Stimulated activated CD4-positive, alpha-beta T cell treated with anti-CD3 and anti-CD28 coated beads, TNF-alpha, amount 100 ng/mL, for 4 hours (primary cell): ENCODE measurements at regions not wholly inside any gene's neighbourhood (a gene's known extent, or its start where the extent isn't known, plus 50 kb on each side); places are given as distances from the start of the nearest gene placed in this dataset.

Experiments
- DNase-seq, 3 experiments: peaks; one replicate each; pipeline ENCODE4 v3.0.0-alpha.2; 2020; ENCODE audit warnings: low read depth in 3 of 3

GRCh38 chr15:60213377-60214000 is 184.3 kb downstream of the ANXA2 start:
- DNase-seq: no peak

DNA sequence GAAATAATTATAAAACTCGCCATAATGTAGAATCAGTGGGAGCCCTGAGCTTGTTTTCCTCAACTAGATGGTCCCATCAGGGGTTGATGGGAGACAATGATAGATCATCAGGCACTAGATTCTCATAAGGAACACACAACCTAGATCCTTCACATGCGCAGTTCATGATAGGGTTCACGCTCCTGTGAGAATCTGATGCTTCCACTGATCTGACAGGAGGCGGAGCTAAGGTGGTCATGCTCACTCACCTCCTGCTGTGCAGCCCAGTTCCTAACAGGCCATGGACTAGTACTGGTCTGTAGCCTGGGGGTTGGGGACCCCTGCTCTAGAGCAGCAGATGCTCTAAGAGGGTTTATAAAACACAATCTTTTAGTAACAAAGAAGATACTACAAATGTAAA is 183.6 kb downstream of the ANXA2 start:
- DNase-seq: no peak

- no peak for DNase-seq
Measured at GRCh38 chr15:60215225-60215963, 182.4 kb downstream of the ANXA2 start.

DNA sequence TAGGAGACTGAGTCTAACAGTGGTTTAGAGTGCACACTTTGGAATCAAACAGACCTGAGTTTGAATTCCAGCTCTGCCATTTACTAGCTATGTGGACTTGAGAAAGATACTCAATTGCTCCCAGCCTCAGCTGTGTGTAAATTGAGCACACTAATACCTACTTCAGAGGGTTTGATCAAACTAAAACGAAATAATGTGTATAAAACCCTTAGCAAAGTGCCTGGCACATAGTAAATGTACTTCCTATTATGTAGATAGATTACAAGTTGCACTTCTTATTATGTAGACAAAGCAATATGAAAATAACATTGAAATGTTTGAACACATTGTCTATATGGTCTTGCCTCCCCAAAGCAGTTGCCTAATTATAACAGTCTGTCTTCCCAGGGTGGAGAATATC is 180.6 kb downstream of the ANXA2 start:
- no peak for DNase-seq

GRCh38 chr15:60218256-60218655 is 179.5 kb downstream of the ANXA2 start:
- DNase-seq: no peak

DNA sequence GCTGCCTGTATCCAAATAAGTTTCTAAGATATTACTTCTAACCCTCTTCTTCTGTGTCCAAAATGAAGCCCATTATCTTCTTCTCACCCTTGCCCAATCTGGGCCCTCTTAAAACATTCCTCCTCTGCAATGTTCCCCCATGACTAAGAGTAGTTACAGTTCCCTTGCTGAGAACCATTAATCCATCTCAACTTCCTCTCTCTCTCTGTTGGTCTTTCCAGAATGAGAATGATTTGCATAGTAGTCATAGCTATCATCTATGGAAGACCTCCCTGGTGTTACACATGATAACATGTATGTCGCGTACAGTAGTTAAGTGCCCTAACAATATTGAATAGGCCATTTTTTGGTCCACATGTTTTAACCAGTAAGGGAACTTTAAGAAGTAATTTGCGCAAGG is 177.9 kb downstream of the ANXA2 start:
- no peak for DNase-seq

- no peak for DNase-seq
Measured at GRCh38 chr15:60221356-60221755, 176.4 kb downstream of the ANXA2 start.

DNA sequence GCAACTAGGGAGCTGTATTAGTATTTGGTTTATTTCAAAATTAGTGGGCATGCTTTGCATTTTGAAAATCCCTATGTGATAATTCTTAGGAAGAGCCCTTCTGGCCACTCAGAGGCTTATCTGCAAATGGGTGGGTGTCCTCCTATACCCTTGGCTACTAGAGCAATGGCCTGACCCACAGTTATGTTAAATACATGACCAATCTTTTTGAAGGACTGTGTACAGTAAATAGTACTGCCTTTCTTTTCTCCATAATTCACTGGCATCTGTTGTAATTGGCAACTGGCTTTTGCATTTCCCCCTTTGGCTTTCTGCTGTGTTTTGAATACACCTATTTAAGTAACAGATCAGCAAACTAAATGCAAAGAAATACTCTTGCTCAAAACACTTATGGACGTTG is 175.4 kb downstream of the ANXA2 start:
- DNase-seq: no peak

- no peak for DNase-seq
Measured at GRCh38 chr15:60223176-60223575, 174.6 kb downstream of the ANXA2 start.

GRCh38 chr15:60226924-60227323 is 170.9 kb downstream of the ANXA2 start:
- DNase-seq: no peak

- DNase-seq: no peak
Measured at GRCh38 chr15:60228101-60228500, 169.7 kb downstream of the ANXA2 start.

GRCh38 chr15:60228619-60229018 is 169.2 kb downstream of the ANXA2 start:
- no peak for DNase-seq

DNA sequence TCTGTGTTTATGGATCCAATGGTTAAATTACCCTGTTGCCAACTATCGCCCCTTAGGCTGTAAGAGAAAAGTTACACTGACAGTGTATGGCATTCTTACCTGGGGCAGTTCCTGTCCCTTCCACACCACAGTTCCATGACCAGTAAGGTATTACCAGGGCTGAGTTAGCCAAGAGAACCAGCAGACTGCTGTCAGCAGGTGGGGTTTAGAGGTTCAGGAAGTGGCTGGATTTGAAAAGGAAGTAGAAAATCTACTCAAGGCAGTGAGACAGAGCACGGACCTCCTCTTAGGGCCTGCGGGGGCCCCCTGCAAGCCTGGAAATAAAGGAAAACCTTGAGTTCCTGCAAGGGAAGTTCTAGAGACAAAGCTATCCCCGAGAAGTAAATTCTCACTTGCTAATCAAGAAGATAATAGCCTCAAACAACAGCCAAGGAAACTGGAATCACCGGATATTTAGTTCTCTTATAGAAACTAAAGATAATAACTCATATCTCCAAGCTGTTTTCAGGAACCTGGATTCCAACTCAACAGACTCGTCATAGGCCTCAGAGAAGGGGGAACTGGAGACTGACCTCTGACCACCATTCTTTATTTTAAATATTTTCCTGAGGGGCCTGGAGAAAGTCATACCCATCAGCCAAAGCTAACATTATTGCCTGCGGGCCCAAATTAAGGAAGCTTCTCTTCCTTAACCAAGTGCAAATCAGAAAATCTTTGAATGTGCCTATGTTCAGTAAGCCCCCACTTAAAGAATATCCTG is 161.7 kb downstream of the ANXA2 start:
- DNase-seq: no peak

- DNase-seq: no peak
Measured at GRCh38 chr15:60237446-60237845, 160.3 kb downstream of the ANXA2 start.

DNA sequence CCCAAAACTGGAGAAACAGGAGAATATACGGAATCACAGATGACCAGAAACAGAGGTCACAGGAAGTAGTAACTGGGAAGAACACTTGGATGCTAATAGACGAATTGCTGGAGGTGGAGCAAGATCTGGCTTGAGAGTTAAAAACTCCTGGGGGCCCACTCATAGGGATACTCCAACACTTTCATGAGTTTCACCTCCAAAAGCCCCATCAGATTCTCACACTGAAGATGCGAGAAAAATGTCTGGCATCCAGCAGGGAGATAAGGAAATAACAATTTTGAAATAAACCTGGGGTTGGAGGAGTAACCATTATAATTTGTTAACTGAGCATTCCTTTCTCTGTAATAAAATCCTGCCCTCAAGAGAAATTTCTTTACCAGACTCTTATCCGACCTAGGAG is 154.0 kb downstream of the ANXA2 start:
- no peak for DNase-seq

DNA sequence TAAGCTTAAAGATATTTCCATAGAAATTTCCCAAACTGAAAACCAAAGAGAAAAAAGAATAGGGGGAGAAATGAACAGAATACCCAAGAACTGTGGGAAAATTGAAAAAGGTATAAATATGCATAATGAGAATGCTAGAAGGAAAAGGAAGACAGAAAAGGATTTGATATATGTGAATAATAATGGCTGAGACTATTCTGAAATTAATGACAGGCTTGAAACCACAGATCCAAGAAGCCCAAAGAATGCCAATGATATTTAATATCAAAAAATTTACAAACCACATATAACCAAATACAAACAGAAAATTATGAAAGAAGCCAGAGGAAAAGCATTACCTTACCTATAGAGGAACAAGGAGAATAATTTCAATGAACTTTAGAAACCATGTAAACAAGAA is 153.0 kb downstream of the ANXA2 start:
- no peak for DNase-seq

- no peak for DNase-seq
Measured at GRCh38 chr15:60250316-60250715, 147.5 kb downstream of the ANXA2 start.

DNA sequence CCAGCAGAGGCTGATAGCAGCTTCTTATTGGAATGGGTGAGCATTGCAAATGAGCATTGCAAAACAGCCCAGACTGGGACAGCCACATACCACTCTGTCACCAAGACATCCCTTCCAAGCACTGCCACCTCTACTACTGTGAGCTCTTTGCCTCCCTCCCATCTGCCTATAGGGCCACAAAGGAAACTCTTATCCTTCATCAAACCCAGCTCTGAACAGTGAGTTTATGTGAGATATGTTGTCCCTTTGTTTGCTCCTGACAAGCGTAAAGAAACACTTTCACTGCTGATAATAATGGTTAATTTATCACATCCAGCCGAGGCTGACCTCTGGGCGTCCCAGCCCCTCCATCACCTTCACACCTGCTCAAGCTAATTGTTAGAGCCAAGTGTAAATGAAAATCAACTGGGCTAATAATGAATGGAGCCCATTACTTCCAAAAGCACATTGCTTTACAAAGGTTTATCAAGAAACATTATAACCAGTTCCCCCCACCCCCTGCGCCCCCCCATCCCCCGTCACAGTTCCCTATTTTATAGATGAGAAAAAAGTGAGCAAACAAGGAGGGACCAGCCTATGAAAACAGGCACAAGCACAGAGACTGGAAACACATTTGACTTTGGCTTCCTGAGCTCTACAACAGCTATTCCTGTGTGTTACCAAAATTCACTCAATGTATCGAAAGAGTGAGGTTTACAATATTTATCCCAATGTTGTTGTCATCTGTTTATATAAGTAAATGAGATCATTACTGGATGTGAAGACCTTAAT is 146.3 kb downstream of the ANXA2 start:
- no peak for DNase-seq

DNA sequence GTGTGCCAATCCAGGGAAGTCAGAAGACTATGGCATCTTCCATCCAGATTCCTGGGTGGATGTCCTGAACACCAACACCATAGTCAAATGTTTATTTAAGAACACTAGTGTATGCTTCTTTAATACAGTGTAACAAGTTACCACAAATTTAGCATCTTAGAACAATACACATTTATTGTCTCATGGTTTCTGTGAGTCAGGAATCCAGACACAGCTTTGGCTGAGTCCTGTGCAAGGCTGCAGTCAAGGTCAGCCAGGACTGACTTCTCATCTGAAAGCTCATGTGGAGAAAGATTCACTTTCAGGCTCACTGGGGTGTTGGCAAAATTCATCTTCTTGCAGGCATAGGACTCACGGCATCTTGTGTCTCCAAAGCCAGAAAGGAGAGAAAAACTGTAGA is 143.4 kb downstream of the ANXA2 start:
- no peak for DNase-seq

DNA sequence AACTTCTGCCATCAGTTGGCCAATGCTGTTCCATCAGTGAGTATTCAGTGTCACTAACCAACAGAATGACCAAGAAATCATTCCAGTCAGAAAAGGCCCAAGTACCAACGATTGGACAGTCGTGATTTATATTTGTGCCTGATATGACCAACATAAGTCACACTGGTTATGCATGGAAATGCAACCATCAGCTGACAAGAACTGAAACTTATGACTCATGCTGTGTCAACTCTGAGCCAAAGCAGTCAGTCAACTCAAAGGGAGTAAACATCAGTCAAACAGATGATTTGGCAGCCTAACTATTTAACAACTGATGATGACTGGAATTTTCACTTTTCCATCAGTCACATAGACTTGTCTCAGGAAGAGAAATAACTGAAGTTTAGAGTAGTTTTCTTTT is 142.4 kb downstream of the ANXA2 start:
- DNase-seq: no peak

GRCh38 chr15:60257591-60258159 is 140.1 kb downstream of the ANXA2 start:
- no peak for DNase-seq

- DNase-seq: no peak
Measured at GRCh38 chr15:60259469-60259868, 138.3 kb downstream of the ANXA2 start.
